Chondrocyte (in vitro differentiated cells): ENCODE measurements at regions not wholly inside any gene's neighbourhood (a gene's known extent, or its start where the extent isn't known, plus 50 kb on each side); places are given as distances from the start of the nearest gene placed in this dataset.

Experiments used
- DNase-seq: peaks from one replicate; pipeline ENCODE4 v3.0.0; 2021; ENCODE audit warnings: mixed read lengths, low spot score
- H3K27ac Mint-ChIP-seq: one replicate; pipeline ENCODE4 v1.8.0; 2021; ENCODE audit warnings: mild to moderate bottlenecking, moderate library complexity, mixed read lengths; ENCODE audit not compliant: unreplicated experiment
- H3K27me3 Mint-ChIP-seq: 2 replicates; pipeline ENCODE4 v1.8.0; 2021; ENCODE audit warnings: low read depth, mixed read lengths
- H3K36me3 Mint-ChIP-seq: 2 replicates; pipeline ENCODE4 v1.8.0; 2021; ENCODE audit warnings: low read depth, mixed read lengths
- H3K4me1 Mint-ChIP-seq: 2 replicates; pipeline ENCODE4 v1.8.0; 2021; ENCODE audit warnings: low read depth, mild to moderate bottlenecking, mixed read lengths
- H3K4me3 Mint-ChIP-seq: one replicate; pipeline ENCODE4 v1.8.0; 2021; ENCODE audit warnings: mild to moderate bottlenecking, moderate library complexity, mixed read lengths; ENCODE audit not compliant: unreplicated experiment
- H3K9me3 Mint-ChIP-seq: 2 replicates; pipeline ENCODE4 v1.8.0; 2021; ENCODE audit warnings: low read depth, mixed read lengths
- TF ChIP-seq, protein P1 (sequence below): fragments of 200-600 bp; sonication (generic); IDR thresholded peaks from 2 replicates; pipeline ENCODE4 v1.5.0; 2021; ENCODE audit warnings: antibody characterized with exemption, mild to moderate bottlenecking, moderate library complexity

DNA sequence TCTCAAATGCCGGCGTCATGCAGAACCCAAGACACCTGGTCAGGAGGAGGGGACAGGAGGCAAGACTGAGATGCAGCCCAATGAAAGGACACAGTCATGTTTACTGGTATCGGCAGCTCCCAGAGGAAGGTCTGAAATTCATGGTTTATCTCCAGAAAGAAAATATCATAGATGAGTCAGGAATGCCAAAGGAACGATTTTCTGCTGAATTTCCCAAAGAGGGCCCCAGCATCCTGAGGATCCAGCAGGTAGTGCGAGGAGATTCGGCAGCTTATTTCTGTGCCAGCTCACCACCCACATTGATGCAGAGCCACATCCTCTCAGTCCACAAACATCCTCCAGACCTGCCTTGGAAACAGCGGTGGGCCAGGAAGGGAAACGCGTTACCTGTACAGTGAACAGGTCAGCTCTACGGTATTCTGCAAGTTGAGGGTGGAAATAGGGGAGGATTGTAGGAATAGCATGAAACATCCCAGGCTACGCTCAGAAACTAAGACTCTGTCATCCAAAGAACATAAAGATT, 133.1 kb upstream of the PRSS1 start:
- no peaks in the 10 kb centered on the region for H3K36me3 Mint-ChIP-seq
- no peak overlapping the region for H3K4me3 Mint-ChIP-seq
- no peaks in the 10 kb centered on the region for H3K9me3 Mint-ChIP-seq
- no peak overlapping the region for H3K27ac Mint-ChIP-seq
- H3K27me3 Mint-ChIP-seq, result peaks cover 37% of the 10 kb centered on the region
- TF ChIP-seq, protein P1, sequence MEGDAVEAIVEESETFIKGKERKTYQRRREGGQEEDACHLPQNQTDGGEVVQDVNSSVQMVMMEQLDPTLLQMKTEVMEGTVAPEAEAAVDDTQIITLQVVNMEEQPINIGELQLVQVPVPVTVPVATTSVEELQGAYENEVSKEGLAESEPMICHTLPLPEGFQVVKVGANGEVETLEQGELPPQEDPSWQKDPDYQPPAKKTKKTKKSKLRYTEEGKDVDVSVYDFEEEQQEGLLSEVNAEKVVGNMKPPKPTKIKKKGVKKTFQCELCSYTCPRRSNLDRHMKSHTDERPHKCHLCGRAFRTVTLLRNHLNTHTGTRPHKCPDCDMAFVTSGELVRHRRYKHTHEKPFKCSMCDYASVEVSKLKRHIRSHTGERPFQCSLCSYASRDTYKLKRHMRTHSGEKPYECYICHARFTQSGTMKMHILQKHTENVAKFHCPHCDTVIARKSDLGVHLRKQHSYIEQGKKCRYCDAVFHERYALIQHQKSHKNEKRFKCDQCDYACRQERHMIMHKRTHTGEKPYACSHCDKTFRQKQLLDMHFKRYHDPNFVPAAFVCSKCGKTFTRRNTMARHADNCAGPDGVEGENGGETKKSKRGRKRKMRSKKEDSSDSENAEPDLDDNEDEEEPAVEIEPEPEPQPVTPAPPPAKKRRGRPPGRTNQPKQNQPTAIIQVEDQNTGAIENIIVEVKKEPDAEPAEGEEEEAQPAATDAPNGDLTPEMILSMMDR, result no peak
- DNase-seq, result no peak
- H3K4me1 Mint-ChIP-seq, result no peaks in the 10 kb centered on the region

DNA sequence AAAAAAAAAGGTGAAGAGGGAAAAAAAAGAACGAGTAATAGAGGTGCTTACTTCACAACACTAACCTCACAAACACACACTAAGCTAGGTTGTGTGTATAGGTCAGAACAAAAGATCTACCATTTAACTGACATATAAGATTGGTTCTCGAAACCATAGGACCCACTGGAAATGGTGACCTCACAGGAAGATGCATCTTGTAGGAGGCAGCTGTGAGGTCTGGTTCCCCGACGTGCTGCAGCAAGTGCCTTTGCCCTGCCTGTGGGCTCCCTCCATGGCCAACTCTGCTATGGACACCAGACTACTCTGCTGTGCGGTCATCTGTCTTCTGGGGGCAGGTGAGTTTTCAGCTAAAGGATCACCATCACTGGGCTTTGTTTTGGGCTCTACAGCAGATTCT, 133.8 kb upstream of the PRSS1 start:
- Mint-ChIP-seq H3K9me3 (no peaks in the 10 kb centered on the region), H3K36me3 (no peaks in the 10 kb centered on the region), H3K4me1 (no peaks in the 10 kb centered on the region), H3K27me3 (peaks cover 33% of the 10 kb centered on the region), H3K4me3 (no peak overlapping the region), H3K27ac (no peak overlapping the region)
- TF ChIP-seq, protein P1, result no peak
- DNase-seq, result no peak

DNA sequence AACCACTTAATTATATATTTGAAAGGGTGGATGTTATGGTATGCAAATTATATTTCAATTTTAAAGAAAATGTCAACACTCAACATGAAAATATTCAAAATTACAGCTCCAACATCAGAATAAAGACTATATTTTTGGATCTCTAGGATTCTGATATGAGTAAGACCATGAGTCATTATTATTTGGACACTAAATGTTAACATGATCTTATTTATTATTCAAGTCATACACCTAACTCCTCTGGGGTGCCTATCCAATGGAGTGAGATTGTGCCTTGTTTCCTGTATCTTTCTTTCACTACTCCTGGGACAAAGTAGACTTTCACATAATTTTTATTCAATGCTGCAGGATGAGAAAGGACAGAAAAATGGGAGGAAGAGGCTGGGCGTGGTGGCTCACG, 135.2 kb upstream of the PRSS1 start:
- DNase-seq, result no peak
- Mint-ChIP-seq H3K27ac (no peak overlapping the region), H3K4me1 (no peaks in the 10 kb centered on the region), H3K27me3 (peaks cover 38% of the 10 kb centered on the region), H3K36me3 (no peaks in the 10 kb centered on the region), H3K4me3 (no peak overlapping the region), H3K9me3 (no peaks in the 10 kb centered on the region)
- TF ChIP-seq, protein P1, result no peak

DNA sequence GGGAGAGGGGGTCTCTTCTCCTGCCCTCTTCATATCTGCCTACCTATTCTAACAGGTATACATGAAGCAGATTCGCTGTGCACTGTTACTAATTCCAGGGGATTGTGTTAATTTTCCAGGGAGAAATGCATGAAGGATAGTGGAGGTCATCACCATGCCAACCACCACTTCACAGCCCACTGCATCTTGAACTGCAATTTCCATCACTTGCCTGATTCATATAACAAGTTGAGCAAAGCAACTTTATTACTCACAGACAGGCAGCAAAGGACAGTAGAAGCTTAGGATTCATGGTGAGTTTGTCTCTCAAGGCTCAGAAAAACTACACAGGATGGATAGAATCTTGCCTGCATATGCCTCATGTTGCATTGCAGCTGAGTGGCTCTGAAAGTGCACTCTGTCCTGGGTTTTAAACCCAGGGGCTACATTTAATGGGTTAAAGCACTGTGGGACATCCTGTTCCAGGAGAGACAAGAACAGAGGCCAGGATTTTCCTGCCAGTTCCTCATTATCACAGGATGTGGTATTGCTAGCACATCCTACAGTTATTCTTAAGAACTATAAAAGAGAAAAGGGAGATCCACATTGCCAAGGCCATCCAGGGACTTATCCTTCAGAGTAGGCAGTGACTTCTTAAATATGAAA, 136.9 kb upstream of the PRSS1 start:
- no peak overlapping the region for H3K27ac Mint-ChIP-seq
- no peaks in the 10 kb centered on the region for H3K9me3 Mint-ChIP-seq
- DNase-seq, result no peak
- H3K27me3 Mint-ChIP-seq, result peaks cover 33% of the 10 kb centered on the region
- H3K36me3 Mint-ChIP-seq, result no peaks in the 10 kb centered on the region
- H3K4me3 Mint-ChIP-seq, result no peak overlapping the region
- H3K4me1 Mint-ChIP-seq, result no peaks in the 10 kb centered on the region
- TF ChIP-seq, protein P1, result no peak

DNA sequence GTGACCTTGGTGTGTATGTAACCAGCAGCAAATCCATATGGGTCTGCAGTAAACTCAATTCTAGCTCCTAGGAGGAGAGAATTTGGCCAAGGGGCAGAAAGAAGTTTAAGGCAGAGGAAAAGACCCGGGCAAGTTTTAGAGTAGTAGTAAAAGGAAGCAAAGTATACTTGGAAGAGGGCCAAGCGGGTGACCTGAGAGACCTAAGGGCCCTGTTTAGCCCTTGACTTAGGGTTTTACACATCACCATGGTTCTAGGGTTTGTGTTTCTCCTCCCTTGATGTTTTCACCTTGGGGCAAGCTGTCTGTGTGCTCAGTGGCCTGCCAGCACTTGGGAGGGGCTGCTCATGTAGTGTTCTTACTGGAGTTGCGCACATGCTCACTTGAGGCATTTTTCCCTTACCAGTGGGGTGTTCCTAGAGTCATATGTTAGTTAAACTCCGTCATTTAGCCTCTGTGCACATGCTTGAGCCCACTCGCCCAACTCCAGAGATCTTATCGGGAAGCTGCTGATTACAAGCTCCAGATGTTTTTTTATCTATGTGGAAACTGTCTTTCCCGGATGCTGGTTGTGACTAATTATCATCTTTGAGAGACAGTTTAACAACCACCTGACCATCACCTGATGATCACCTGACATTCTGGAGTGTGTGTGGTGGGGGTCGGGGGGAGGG, 137.6 kb upstream of the PRSS1 start:
- H3K4me3 Mint-ChIP-seq, result no peak overlapping the region
- TF ChIP-seq, protein P1, result no peak
- H3K36me3 Mint-ChIP-seq, result no peaks in the 10 kb centered on the region
- H3K4me1 Mint-ChIP-seq, result no peaks in the 10 kb centered on the region
- H3K27me3 Mint-ChIP-seq, result peaks cover 29% of the 10 kb centered on the region
- H3K9me3 Mint-ChIP-seq, result no peaks in the 10 kb centered on the region
- H3K27ac Mint-ChIP-seq, result no peak overlapping the region
- no peak for DNase-seq
